ENCODE measurements at regions not wholly inside any gene's neighbourhood (a gene's known extent, or its start where the extent isn't known, plus 50 kb on each side); places are given as distances from the start of the nearest gene placed in this dataset.

DNA sequence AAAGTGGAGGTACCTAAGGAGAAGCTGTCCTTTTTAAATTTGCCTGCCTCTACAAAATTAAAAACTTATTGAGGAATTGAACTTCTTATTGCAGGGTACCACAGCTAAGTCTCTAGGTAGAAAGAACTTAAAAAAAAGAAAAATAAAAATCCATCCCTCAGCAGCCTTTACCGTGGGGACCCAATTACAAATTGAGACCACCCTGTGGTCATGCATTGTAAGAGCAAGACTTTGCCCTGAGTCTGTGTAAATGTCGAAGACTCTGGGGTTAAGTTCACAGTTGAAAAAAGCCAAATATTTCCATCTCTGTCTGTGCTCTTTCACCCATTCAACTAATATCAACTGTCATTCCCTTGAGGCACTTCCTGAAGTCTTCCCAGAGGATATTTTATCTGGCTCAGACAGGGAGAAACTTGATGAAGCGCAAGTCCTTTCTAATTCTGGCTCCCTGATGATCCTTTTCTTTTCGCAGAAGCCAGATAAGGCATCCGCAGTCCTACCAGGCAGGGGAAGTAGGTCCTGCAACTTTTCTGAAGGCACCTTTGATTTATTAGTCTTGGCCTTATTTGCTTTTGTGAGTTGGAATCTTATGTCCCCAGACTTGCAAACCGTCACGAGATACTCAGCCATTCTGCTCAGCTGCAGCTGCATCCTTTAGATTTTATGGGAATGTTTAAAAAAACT, 323.8 kb upstream of the WWC1 start:
- no peak for TF ChIP-seq POLR2A (IDR thresholded peaks at IDR 0.05; ENCODE audit: extremely low read depth, insufficient read length)
- DNase-seq (ENCODE audit: low read depth) = no peak
- no peak overlapping the region for H3K4me3 ChIP-seq (ENCODE audit: low read depth, low read length)

DNA sequence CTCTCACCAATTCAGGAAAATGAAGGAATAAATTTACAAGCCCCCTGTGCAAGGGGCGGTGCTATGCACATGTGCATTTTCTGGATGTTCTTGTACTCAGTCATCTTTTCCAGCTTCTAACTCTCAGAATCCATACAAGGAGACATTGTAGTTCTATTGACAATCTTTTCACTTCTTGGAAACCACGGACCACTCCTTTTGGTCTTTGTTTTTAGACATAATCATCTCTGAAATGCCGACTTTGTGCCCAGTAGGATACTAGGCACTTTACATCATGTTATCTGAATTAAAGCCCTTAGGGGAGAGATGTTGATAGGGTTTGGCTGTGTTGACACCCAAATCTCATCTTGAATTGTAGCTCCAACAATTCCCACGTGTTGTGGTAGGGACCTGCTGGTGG, 322.6 kb upstream of the WWC1 start:
- DNase-seq (ENCODE audit: low read depth) = no peak
- H3K4me3 ChIP-seq (ENCODE audit: low read depth, low read length) = no peak overlapping the region
- TF ChIP-seq, protein P1, sequence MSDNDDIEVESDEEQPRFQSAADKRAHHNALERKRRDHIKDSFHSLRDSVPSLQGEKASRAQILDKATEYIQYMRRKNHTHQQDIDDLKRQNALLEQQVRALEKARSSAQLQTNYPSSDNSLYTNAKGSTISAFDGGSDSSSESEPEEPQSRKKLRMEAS (IDR thresholded peaks at IDR 0.05; ENCODE audit: low read depth, low read length) = no peak
- TF ChIP-seq, protein P2, sequence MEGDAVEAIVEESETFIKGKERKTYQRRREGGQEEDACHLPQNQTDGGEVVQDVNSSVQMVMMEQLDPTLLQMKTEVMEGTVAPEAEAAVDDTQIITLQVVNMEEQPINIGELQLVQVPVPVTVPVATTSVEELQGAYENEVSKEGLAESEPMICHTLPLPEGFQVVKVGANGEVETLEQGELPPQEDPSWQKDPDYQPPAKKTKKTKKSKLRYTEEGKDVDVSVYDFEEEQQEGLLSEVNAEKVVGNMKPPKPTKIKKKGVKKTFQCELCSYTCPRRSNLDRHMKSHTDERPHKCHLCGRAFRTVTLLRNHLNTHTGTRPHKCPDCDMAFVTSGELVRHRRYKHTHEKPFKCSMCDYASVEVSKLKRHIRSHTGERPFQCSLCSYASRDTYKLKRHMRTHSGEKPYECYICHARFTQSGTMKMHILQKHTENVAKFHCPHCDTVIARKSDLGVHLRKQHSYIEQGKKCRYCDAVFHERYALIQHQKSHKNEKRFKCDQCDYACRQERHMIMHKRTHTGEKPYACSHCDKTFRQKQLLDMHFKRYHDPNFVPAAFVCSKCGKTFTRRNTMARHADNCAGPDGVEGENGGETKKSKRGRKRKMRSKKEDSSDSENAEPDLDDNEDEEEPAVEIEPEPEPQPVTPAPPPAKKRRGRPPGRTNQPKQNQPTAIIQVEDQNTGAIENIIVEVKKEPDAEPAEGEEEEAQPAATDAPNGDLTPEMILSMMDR (IDR thresholded peaks at IDR 0.05; ENCODE audit: low read depth, low read length) = no peak
- no peak for TF ChIP-seq POLR2A (IDR thresholded peaks at IDR 0.05; ENCODE audit: extremely low read depth, insufficient read length)
- no peak for TF ChIP-seq MYC (IDR thresholded peaks at IDR 0.05; ENCODE audit: low read depth, low read length)

DNA sequence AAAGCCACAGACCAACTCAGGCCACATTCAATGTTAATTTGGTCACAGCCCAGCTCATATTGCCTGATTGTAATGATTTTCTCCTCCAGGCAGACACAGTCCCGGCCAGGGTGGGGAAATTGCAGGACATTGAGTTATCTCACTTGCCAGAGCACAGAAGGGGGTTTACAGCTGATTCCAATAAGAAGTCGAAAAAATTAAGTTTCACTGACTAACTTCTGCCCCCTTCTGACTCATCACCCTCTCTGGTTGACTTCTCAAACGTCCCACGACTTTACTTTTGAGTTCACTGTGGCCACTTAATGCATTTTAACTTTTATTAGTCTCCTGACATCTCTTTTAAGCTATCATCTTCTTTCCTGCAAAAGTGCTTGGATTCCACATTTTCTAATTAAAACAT, 321.4 kb upstream of the WWC1 start:
- no peak for DNase-seq (ENCODE audit: low read depth)
- TF ChIP-seq, protein P2 (IDR thresholded peaks at IDR 0.05; ENCODE audit: low read depth, low read length) = no peak
- no peak for TF ChIP-seq POLR2A (IDR thresholded peaks at IDR 0.05; ENCODE audit: extremely low read depth, insufficient read length)
- TF ChIP-seq, protein P1 (IDR thresholded peaks at IDR 0.05; ENCODE audit: low read depth, low read length) = no peak
- no peak for TF ChIP-seq MYC (IDR thresholded peaks at IDR 0.05; ENCODE audit: low read depth, low read length)
- H3K4me3 ChIP-seq (ENCODE audit: low read depth, low read length) = no peak overlapping the region

DNA sequence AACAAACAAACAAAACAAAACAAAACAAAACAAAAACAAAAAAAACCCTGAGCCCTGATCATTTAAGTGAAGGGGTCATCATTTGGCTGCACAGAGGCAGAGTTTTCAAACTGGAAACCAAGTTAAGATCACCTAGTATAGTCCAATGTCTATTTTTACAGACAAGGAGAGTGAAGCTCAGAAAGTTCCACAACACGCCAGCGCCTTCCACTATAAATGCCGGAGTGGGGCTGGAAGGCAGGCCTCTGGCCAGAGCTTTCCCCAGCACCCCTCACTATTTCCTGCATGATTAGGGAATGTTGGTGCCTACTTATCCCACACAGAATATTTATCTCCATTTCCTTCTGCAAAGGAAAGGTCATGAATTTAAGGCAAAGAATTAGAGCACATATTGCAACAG, 319.7 kb upstream of the WWC1 start:
- H3K4me3 ChIP-seq (ENCODE audit: low read depth, low read length) = no peak overlapping the region
- TF ChIP-seq POLR2A (IDR thresholded peaks at IDR 0.05; ENCODE audit: extremely low read depth, insufficient read length) = no peak
- TF ChIP-seq, protein P2 (IDR thresholded peaks at IDR 0.05; ENCODE audit: low read depth, low read length) = no peak
- TF ChIP-seq, protein P1 (IDR thresholded peaks at IDR 0.05; ENCODE audit: low read depth, low read length) = no peak
- TF ChIP-seq MYC (IDR thresholded peaks at IDR 0.05; ENCODE audit: low read depth, low read length) = no peak
- DNase-seq (ENCODE audit: low read depth) = no peak

DNA sequence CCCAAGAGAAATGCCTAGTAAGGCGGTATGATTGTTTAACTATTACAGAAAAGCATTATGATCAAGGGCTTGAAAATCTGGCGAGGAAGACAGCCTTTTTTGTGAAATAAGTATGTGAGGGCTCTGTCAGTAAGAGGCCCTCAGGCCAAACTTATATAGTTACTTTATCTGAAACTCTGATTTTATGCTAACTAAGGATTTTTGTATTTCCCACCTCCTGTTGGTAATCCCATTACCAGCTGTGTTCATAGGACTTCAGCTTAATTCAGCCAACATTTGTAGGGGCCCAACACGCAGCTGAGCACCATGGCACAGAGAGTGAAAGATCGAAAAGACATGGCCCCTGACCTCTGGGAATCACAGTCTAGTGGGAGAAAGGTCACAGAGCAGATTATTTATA, 318.3 kb upstream of the WWC1 start:
- no peak for TF ChIP-seq POLR2A (IDR thresholded peaks at IDR 0.05; ENCODE audit: extremely low read depth, insufficient read length)
- no peak for TF ChIP-seq MYC (IDR thresholded peaks at IDR 0.05; ENCODE audit: low read depth, low read length)
- TF ChIP-seq, protein P1 (IDR thresholded peaks at IDR 0.05; ENCODE audit: low read depth, low read length) = no peak
- TF ChIP-seq, protein P2 (IDR thresholded peaks at IDR 0.05; ENCODE audit: low read depth, low read length) = no peak
- no peak for DNase-seq (ENCODE audit: low read depth)
- no peak overlapping the region for H3K4me3 ChIP-seq (ENCODE audit: low read depth, low read length)

DNA sequence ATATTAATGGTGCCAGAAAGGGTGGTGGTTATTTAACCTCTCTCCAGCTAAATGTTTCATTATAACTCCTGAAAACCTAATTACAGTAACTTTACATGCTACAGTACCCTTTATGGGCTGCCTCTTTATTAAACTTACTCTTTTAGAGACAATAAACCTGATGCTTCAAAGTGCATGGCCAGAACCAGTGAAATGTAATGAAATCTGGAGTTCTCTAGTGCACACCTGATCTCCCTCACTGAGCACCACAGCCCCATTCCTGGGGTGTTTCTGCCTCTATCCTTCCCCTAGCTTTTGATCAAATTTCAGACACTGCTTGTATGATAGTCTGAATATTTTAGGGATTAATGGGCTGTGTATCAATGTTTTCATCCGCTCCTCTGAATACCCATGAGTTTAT, 306.5 kb upstream of the WWC1 start:
- TF ChIP-seq MYC (IDR thresholded peaks at IDR 0.05; ENCODE audit: low read depth, low read length) (no peak), POLR2A (IDR thresholded peaks at IDR 0.05; ENCODE audit: extremely low read depth, insufficient read length) (no peak)
- TF ChIP-seq, protein P1 (IDR thresholded peaks at IDR 0.05; ENCODE audit: low read depth, low read length) = no peak
- TF ChIP-seq, protein P2 (IDR thresholded peaks at IDR 0.05; ENCODE audit: low read depth, low read length) = no peak
- DNase-seq (ENCODE audit: low read depth) = no peak
- H3K4me3 ChIP-seq (ENCODE audit: low read depth, low read length) = no peak overlapping the region

All from NB4 (cell line).